CD1c-positive myeloid dendritic cell (primary cell): ENCODE measurements at regions not wholly inside any gene's neighbourhood (a gene's known extent, or its start where the extent isn't known, plus 50 kb on each side); places are given as distances from the start of the nearest gene placed in this dataset.
"Not testable (repeated sequence)": the region's sequence is repeated elsewhere in the genome, so short reads cannot be mapped to it uniquely, and the experiment has no call there.

Source experiments
- DNase-seq: peaks from one replicate; pipeline ENCODE4 v3.0.0-alpha.2; 2016; ENCODE audit errors: extremely low spot score

DNA sequence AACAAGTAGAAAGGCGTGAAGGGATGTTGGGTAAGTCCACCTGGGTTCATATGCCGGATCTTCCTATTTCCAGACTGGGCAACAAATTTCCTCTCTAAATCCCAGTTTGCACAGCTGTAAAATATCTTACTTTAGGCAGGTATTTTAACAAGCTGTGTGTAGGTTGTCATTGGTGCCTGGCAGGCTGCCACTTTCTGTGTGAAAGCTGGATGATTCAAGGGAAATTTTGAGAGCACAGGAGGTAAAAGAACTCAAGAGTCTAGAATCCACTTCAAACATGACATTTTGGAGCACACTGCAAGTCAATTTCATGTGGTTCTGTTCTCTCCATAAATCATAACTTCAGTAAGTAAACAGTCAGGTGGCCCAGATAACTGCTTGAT is 817.4 kb upstream of the AMELY start:
- no peak for DNase-seq

DNA sequence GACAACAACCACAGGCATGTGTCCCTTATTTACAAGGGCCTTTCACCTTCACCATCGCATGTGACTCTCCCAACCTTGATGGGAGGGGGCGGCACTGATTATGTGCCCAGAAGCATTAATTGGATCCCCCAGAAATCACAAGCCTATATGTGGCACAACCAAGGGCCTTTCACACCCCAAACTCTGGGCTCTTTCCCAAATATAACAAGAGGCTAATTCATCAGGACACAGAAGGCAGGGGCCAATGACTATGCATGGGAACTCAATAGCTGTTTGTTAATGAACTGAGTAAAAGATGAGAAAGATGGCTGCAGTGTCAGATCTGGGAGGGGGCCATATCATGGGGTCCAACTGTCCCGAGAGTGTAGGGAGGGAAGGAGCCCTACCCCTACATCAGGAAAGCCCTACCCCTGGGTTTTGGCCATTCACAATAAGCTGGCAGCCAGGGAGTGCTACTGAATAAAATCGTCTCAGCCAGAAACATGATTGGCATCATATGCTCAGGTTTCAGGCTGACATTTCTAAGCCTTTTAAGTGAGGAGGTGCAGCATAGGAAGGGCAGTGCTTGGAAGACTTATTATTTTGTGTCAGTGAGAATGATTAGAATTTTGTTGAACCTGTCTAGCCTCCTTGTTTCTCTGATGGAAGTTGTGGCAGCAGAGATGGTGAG is 814.4 kb upstream of the AMELY start:
- no peak for DNase-seq

DNA sequence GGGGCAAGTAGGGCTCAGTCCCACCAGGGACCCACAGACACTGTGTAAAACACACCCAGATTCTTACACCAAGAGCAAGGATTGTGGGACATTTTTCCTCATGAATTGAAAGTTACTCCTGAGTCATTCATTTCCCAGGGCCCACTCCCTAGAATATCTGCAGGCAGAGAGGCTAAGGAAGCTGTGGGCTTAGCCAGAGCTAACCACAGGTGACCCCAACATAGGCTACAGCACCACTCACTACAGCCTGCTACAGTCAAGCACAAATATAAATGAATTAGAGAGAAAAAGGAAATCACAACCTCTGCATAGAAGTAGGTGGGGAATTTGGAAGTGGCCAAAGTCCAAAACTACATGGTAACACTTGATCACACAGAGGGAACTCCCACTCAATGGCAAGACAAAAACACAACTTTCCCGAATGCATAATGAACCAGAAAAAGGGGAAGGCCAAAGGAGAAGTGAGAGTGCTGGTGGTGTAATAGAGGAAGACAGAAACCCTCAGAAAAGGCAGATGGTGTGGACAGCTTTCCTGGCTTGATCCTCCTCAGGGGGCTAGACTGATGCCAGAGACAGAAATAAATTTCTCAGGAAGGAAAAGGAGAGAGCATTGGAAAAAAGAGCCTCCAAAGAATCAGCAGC is 812.6 kb upstream of the AMELY start:
- peak; percentile 85 for DNase-seq

DNA sequence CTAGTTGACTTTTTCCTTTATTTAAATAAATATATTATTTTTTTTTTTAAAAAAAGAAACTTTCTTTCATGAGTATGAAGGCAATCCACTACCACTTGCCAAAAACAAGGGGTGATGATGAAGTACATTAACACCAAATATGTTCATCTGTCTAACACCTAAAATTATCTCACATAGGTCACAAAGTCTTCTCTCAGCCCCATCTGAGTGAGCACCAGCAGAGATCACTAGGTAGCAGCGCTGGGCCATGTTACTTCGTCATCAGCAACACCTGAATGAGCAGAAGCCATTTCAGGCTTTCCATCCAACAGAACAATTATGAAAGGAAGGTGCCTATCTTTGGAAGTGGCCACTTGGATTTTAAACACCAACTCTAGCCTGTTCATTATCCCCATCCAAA is 811.6 kb upstream of the AMELY start:
- no peak for DNase-seq

DNA sequence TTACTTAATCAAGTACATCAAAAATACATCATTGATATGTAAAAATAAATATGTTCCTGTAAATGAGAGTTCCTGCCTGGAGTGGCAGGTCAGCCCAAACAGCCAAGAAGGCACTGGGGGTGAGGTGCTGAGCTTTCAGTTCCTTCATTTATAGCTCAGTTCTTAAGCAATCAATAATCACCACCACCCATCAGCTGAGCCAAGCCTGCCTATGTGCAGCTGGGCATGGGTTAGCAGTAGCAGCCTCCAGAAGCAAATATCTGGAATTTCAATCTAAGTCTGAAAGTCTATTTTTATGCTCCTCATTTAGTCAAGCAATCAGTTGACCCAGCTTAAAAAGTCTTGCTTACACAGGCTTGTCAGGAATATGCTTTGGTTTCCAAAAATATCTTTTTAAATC is 811.0 kb upstream of the AMELY start:
- DNase-seq = peak; percentile 68

DNA sequence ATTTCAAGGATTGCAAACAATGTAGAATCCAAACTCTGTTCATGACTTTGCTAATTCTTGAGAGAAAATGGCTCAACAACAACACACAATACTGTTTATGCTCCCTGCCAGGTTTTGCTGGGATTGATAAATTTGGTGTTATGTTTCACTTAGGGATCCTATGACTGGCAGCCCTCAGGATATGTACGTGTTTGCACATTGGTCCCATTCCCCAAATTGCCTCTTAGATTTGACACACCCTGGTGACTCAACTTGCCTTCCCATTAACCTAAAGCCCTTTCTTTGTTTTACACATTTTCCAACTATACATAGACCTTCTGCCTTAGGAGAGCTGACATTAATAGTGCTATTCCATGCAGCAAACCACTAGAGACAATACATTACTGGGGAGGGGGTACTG is 809.4 kb upstream of the AMELY start:
- DNase-seq = no peak

DNA sequence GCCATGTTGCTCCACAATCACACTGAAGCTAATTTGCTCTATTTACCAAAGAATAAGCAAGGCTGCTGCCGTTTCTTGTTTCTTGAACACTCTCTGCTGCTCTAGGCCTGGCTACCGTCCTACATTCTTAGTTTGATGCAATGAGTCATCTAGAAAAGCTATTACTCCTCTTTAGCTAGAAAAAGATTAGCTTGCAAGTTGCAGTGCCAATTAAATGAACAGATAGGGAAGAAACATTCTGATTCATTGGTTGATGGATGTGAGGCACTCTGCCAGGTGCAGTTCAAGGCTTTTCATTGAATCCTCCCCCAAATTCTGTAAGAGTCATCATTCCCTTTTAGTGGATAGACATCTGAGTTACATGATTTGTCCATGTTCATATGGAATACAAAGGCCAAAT is 807.7 kb upstream of the AMELY start:
- no peak for DNase-seq

DNA sequence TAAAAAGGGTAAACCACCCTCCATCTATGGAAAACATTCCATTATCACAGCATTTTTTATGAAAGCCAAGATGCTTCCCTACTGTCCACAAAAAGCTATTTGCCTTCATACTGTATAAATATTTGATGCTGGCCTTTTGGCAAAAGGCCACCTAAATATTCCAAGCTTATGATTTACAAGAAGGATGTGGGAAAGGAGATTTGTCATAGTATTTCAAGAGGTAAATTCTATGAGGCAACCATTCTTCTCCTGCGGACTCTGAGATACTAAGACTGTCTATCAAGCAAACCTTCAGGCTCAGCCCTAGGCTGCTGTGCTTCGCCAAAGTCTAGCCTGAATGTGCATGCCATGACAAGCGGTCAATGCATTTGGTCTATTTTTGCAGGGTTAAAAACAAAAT is 807.1 kb upstream of the AMELY start:
- DNase-seq = no peak

DNA sequence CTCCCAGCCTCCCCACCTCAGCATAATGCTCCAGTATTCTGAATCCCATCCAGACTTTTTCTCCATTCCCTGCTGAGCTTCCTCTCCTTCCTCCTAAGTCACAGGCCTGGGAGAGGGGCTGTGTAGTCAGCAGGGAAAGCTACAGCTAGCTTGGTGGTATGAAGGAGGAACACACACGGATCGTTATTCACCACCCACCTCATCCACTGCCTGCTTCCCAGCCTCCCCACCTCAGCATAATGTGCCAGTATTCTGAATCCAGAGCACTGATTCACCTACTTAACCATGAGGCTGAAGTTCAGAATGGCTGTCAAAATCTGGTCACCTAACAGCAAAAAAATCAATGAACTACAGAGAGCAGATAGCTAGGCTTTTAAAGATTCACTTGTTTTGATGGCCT is 806.6 kb upstream of the AMELY start:
- no peak for DNase-seq

DNA sequence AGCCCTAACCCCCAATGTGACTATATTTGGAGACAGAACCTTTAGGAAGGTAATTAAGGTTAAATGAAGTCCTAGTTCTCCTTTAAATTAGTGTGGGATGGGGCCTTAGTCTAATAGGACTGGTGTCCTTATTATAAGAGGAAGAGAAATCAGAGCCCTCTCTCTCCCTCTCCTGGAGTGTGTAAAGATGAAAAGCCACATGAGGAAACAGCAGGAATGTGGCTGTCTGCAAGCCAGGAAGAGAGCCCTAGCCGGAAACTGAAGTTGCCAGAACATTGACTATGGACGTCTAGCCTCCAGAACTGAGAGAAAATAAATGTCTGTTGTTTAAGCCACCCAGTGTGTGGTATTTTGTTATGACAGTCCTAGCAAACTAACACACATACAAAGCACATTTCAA is 802.9 kb upstream of the AMELY start:
- DNase-seq = peak; percentile 61

DNA sequence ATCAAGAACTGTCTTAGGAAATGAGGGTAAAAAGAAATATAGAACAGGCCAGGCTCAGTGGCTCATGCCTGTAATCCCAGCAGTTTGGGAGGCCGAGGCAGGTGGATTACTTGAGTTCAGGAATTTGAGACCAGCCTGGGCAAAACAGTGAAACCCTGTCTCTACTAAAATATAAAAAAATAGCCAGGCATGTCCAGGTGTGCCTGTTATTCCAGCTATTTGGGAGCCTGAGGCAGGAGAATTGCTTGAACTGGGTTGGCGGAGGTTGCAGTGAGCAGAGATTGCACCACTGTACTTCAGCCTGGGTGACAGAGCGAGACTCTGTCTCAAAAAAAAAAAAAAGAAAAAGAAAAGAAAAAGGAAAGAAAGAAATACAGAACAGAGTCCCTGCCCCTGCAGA is 802.2 kb upstream of the AMELY start:
- not testable (repeated sequence) for DNase-seq

DNA sequence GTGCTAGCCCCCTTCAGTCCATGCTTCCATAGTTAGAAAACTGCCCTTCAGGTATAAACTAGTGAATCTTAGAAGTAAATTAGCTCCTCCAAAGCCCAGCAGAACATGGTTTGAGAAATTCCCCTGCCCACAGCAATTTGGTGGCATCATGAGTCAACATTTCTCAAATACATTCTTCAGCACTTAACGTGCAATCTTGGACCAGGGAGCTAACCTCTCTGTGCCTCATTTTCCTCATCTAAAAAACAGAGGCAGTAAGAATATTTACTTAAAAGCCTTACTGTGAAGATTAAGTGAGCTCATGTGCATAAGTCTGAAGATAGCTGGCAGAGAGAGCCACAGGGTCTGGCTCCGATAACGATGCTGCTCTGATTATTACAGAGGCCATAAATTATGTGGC is 800.7 kb upstream of the AMELY start:
- no peak for DNase-seq

DNA sequence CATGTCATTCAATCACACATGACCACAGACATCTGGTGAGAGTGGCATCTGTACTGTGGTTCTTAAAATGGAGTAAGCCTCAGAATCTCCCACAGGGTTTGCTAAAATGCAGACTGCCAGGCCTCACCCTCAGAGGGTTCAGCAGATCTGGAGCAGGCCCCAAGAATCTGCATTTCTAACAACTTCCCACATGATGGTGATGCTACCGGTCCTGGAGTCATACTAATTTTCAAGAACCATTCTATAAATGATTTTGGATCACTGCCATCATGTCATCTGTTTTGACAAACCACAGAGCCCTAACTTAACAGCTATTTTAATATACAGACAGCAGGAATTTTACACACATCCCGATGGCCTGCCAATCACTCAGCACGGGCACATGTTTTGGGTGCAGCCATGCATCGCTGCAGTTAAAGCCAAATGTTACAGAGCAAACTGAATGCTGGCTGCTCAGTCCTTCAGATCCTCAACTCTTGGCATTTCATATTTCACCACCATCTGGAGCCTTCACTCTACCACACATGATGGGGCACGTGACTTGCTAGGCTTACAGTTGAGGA is 792.1 kb upstream of the AMELY start:
- no peak for DNase-seq

DNA sequence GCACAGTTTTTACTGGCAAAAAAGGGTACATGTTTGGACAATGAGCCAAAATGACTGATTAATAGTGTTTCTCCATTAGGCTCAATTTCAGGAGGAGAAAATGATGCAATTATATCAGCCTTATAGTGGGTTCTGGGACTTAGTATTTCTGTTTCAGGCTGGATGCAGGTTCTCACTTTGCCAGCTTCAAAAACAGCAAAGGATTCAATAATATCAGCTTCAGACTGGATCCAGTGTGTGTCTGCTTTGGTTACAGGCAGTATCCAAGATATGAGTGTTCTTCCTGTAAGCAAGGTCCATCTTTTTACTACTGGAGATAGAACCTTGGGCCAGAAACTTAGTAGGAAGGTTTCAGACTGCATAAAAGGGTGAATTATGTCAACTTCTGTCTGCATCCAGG is 790.9 kb upstream of the AMELY start:
- DNase-seq = no peak

DNA sequence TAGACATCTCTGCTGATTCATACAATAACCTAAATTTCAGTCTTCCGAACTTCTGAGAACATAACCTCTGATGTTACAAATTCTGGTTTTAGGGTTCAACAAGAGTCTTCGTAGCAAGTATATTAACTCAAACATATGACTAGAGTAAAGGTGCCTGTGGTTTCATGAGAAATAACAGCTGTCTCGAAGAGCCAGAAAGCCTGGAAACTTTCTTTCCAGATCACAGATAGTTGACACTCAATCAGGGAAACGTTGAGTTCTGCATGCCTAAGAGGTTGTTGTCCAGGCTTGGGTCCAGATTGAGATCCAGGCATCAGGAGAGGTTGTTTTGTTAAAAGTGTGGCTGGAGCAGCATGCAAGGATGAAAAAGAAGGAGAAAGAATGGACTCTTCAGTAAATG is 790.1 kb upstream of the AMELY start:
- DNase-seq = no peak

DNA sequence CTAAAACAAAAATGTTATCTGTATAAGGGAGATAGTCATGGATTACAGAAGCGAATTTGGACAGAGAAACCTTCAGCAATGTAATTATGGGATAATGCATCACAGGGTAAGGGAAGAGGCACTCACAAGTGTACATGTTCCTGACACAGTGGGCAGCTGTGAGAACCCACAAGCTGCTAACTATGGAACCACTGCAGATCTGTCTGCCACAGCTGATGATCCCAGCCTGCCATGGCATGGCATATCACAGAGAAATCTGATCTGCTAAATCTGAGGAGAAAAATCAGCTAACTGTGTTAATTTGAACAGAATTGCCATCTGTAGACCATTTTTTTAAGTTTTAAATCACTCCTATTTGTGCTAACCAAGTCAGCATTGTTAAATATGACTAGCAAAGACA is 786.0 kb upstream of the AMELY start:
- DNase-seq = no peak

DNA sequence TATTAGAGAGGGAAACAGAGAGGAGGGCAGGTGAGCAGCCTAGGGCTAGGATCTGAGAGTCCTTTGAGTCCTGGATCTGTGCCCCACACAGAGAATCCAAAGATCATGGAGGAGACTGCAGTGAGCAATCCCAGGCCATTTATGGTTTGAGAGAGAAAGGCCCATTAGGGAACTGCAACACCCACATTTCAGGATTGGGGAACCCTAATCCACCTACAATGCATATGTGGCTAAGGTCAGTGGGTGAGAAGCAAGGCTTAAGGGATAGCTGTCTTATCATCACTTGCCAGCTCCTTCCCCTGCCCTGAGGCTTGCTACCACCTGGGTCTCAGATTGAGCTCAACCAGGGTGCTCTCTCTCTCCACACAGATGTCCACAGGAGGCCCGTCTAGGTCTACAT is 781.1 kb upstream of the AMELY start:
- DNase-seq = peak; percentile 45

DNA sequence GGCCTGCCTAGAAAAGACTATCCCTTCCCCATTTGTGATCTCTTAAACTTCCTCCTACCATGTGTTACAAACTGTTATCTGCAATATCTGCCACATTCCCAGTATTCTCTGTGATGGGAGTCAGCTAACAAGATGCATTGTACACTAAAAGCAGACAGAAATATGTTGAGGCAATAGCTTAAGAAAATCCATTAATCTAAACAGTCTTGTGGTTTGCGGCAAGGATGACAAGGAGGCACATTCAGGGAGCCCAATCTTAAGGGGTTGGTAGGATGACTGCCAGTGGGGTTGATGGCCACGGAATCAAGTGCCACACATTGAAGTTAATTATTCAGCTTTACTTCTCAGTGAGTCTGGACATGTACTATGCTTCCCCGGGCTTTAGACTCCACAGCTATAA is 775.5 kb upstream of the AMELY start:
- no peak for DNase-seq

DNA sequence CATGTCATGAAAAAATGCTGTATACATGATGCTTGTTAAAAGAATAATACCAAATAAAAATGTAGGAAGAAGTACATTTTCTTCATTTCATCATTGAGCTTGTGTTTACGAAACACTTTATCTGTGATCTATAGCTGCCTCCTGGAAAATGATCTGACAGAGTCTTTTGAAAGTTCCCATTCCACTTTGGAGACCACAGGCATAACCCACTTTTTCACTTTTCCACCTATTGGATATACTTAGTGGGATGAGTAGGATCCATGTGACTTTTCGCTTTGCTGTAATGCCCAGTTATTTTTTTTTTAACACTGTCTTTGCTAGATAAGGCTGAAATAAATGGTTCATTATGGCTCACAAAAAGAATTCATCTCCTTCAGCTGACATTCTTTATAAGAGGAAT is 773.0 kb upstream of the AMELY start:
- DNase-seq = no peak

DNA sequence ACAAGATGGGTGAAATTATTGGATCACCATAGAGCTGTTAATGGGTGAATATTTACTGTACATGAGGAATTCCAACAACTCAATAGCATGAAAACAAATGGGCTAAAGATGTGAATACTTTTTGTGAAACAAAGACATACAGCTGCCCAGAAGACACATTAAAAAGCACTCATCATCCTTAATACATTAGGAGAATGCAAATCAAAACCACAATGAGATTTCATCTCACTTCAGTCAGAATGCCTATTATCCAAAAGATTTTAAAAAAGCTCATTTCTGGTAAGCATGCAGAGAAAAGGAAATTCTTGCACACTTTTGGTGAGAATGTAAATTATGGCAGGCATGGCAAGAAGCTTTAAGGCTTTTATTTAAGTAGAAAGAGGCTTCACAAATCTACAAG is 770.8 kb upstream of the AMELY start:
- DNase-seq = no peak

DNA sequence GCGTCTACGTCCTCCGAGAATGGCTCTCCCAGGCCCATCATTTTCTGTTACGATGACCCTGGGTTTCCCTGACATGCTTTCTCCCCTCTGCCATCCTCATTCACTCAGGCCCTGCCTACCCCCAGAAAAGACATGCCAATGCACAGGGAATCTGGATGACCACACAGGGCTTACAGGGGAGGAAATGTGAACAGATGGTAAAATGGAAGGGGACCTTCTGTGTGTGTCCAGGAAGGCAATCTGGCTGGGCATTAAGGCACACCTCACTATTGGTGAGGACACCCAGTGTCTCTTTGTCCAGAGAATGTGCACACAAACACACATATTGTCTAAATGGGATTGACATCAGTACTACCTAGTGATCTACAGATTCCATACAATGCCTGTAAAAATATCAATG is 769.9 kb upstream of the AMELY start:
- no peak for DNase-seq

DNA sequence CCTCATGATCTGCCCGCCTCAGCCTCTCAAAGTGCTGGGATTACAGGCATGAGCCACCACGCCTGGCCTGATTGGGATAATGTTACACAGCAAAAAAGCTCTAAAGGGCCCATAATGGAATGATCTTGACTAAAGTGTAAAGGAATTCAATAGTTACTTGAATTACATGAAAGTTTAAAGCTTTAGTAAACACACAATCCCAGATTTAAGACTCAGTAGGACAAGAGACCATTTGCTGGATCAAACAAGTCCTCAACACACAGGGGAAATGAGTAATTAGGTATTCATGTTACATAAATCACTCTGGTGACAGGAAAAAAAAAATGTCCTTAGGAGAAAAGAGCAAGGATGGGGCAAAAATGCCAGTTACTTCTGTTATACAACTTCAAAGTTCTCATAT is 762.9 kb upstream of the AMELY start:
- no peak for DNase-seq

DNA sequence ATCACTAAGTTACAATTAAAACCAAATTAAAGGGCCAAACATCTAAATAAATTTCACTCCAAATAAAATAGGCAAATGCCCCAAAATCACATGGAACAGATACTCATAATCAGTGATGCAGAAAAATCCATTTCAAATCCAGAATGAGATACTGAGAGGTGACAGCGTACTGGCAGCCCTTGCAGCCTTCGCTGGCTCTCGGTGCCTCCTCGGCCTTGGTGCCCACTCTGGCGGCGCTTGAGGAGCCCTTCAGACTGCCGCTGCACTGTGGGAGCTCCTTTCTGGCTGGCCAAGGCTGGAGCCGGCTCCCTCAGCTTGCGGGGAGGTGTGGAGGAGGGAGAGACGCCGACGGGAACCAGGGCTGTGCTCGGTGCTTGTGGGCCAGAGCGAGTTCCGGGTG is 761.2 kb upstream of the AMELY start:
- no peak for DNase-seq

DNA sequence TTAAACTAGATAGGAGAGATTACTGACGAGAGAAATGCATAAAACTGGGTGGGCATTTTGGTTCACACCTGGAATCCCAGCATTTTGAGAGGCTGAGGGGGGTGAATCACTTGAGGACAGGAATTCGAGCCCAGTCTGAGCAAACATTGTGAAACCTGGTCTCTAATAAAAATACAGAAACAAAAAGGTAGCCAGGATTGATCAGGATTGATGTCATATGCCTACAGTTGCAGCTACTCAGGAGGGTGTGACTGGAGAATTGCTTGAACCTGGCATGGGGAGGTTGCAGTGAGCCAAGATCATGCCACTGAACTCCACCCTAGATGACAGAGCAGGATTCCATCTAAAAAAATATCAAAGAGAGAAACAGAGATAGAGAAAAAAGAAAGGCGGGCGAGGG is 751.7 kb upstream of the AMELY start:
- DNase-seq = no peak
